ENCODE measurements at regions not wholly inside any gene's neighbourhood (a gene's known extent, or its start where the extent isn't known, plus 50 kb on each side); places are given as distances from the start of the nearest gene placed in this dataset.

GRCh38 chr1:83631851-83632250, 367.1 kb downstream of the TTLL7 start:
- DNase-seq: no peak
- Histone ChIP-seq H3K27me3 (no peaks in the 10 kb centered on the region), H3K27ac (no peak overlapping the region), H3K9me3 (no peaks in the 10 kb centered on the region), H3K4me1 (no peaks in the 10 kb centered on the region), H3K36me3 (no peaks in the 10 kb centered on the region), H3K4me3 (no peak overlapping the region)
- TF ChIP-seq EP300 (IDR thresholded peaks at IDR 0.05) (no peak), POLR2AphosphoS5 (IDR thresholded peaks at IDR 0.05) (no peak)
- WGBS, 5 donors: 80 to 91% (median 89%) methylated on average over 6 of the region's 6 CpGs
- intact Hi-C loops (cut with DNase I; ENCODE audit: low total_unique reads): no loop called here

DNA sequence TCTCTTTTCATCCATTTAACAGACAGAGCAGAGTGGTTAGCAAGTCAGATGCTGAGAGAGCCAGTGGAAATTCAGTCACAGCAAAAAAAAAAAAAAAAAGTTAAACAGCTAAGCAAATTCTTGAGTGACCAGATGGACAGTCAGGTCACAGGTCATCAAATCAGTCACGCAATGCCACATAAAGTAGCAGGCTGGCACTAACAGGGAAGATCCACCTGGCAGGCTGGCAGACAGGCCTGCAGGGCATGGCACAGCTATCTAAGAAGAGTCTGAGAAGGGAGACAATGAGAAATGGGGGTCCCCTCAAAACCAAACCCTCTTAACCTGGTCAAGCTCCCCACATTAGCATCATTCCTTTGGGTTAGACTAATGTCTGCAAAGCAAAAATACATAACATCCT, 371.9 kb downstream of the TTLL7 start:
- TF ChIP-seq CTCF (IDR thresholded peaks at IDR 0.05) (no peak), POLR2AphosphoS5 (IDR thresholded peaks at IDR 0.05) (no peak), EP300 (IDR thresholded peaks at IDR 0.05) (no peak), POLR2A (IDR thresholded peaks at IDR 0.05) (no peak)
- no peak overlapping the region for H3K27ac ChIP-seq
- intact Hi-C loops (cut with DNase I; ENCODE audit: low total_unique reads): no loop called here
- H3K36me3 ChIP-seq: no peaks in the 10 kb centered on the region
- no peak overlapping the region for H3K4me3 ChIP-seq
- no peaks in the 10 kb centered on the region for H3K4me1 ChIP-seq
- WGBS, 5 donors: 82 to 95% (median 94%) methylated on average over 1 of the region's 1 CpG
- no peaks in the 10 kb centered on the region for H3K27me3 ChIP-seq
- H3K9me3 ChIP-seq: no peaks in the 10 kb centered on the region
- no peak for DNase-seq

GRCh38 chr1:83626603-83627002, 372.3 kb downstream of the TTLL7 start:
- no peak for DNase-seq
- intact Hi-C loops (cut with DNase I; ENCODE audit: low total_unique reads): no loop called here
- Histone ChIP-seq H3K27ac (no peak overlapping the region), H3K27me3 (no peaks in the 10 kb centered on the region), H3K36me3 (no peaks in the 10 kb centered on the region), H3K9me3 (no peaks in the 10 kb centered on the region), H3K4me3 (no peak overlapping the region), H3K4me1 (no peaks in the 10 kb centered on the region)
- TF ChIP-seq EP300 (IDR thresholded peaks at IDR 0.05) (no peak), POLR2A (IDR thresholded peaks at IDR 0.05) (no peak), POLR2AphosphoS5 (IDR thresholded peaks at IDR 0.05) (no peak), CTCF (IDR thresholded peaks at IDR 0.05) (no peak)
- 23 to 50% (median 37%) methylated on average over 1 of the region's 1 CpG for WGBS, 5 donors

GRCh38 chr1:83625646-83626045, 373.3 kb downstream of the TTLL7 start:
- Histone ChIP-seq H3K4me3 (no peak overlapping the region), H3K27me3 (no peaks in the 10 kb centered on the region), H3K9me3 (no peaks in the 10 kb centered on the region), H3K36me3 (no peaks in the 10 kb centered on the region), H3K4me1 (no peaks in the 10 kb centered on the region), H3K27ac (no peak overlapping the region)
- TF ChIP-seq POLR2A (IDR thresholded peaks at IDR 0.05) (no peak), EP300 (IDR thresholded peaks at IDR 0.05) (no peak), CTCF (IDR thresholded peaks at IDR 0.05) (no peak), POLR2AphosphoS5 (IDR thresholded peaks at IDR 0.05) (no peak)
- WGBS, 5 donors: 89 to 94% (median 92%) methylated on average over 3 of the region's 3 CpGs
- DNase-seq: no peak
- intact Hi-C loops (cut with DNase I; ENCODE audit: low total_unique reads): no loop called here

- no peaks in the 10 kb centered on the region for H3K36me3 ChIP-seq
- H3K27me3 ChIP-seq: no peaks in the 10 kb centered on the region
- DNase-seq: no peak
- no peaks in the 10 kb centered on the region for H3K9me3 ChIP-seq
- peaks cover 0 to 3% (median 0%) of the 10 kb centered on the region in 4 donors for H3K4me1 ChIP-seq
- intact Hi-C loops (cut with DNase I; ENCODE audit: low total_unique reads): no loop called here
- 80 to 92% (median 90%) methylated on average over 4 of the region's 4 CpGs for WGBS, 5 donors
- no peak overlapping the region for H3K27ac ChIP-seq
- TF ChIP-seq POLR2AphosphoS5 (IDR thresholded peaks at IDR 0.05) (no peak), CTCF (IDR thresholded peaks at IDR 0.05) (no peak), POLR2A (IDR thresholded peaks at IDR 0.05) (no peak), EP300 (IDR thresholded peaks at IDR 0.05) (no peak)
- no peak overlapping the region for H3K4me3 ChIP-seq
Observed at GRCh38 chr1:83620016-83620415, 378.9 kb downstream of the TTLL7 start.

Measured in stomach (tissue), 8 donors.